Left lung (tissue), 4 donors: ENCODE measurements at regions not wholly inside any gene's neighbourhood (a gene's known extent, or its start where the extent isn't known, plus 50 kb on each side); places are given as distances from the start of the nearest gene placed in this dataset.
"Not testable (repeated sequence)": the region's sequence is repeated elsewhere in the genome, so short reads cannot be mapped to it uniquely, and the experiment has no call there.

ENCODE experiments used
- ATAC-seq: fragments of 200-7000 bp; cut with Tn5 transposase; one replicate; pipeline ENCODE4 v1.9.1; 2020; ENCODE audit warnings: moderate library complexity
- DNase-seq, 4 donors: peaks; one replicate each; pipeline ENCODE4 v3.0.0-alpha.2; 2013 to 2020
- H3K27ac ChIP-seq, 2 donors: fragments of 200-600 bp; sonication (generic) in 1 of 2; one replicate each; pipeline versions ENCODE4 v1.5.0 to v1.8.0; 2020 to 2021
- H3K27me3 ChIP-seq, 2 donors: fragments of 200-600 bp; sonication (generic) in 1 of 2; one replicate each; pipeline versions ENCODE4 v1.5.0 to v1.8.0; 2020 to 2021
- H3K36me3 ChIP-seq, 2 donors: fragments of 200-600 bp; sonication (generic) in 1 of 2; one replicate each; pipeline versions ENCODE4 v1.5.0 to v1.8.0; 2020 to 2021
- H3K4me1 ChIP-seq, 2 donors: fragments of 200-600 bp; one replicate each; pipeline ENCODE4 v1.8.0; 2021
- H3K4me3 ChIP-seq, 2 donors: fragments of 200-600 bp; sonication (generic) in 1 of 2; one replicate each; pipeline versions ENCODE4 v1.5.0 to v1.8.0; 2020 to 2021; ENCODE audit warnings: mild to moderate bottlenecking in 1 of 2
- H3K9me3 ChIP-seq, 2 donors: fragments of 200-600 bp; sonication (generic) in 1 of 2; one replicate each; pipeline versions ENCODE4 v1.5.0 to v1.8.0; 2020 to 2021
- intact Hi-C, 2 donors: fragments of 100-400 bp; cut with DNase I; formaldehyde crosslinking; loops; one replicate each; pipeline versions ENCODE4 v1.11.2 to v1.14.2; 2022
- TF ChIP-seq, protein P1 (sequence below), 2 donors: fragments of 200-600 bp; sonication (generic) in 1 of 2; IDR thresholded peaks; one replicate each; pipeline versions ENCODE4 v1.5.0 to v1.8.0; 2021; ENCODE audit warnings: antibody characterized with exemption in 2 of 2
- donor health status: DM: no; HTN: yes; CAD: no.
- donor health status: DM: no; HTN: no; CAD: no.

GRCh38 chr6:85047818-85048217 lies 283.4 kb upstream of the TBX18 start:
- DNase-seq = no peak
- H3K4me1 ChIP-seq = no peaks in the 10 kb centered on the region
- intact Hi-C loops = no loop called here

GRCh38 chr6:85045767-85046166 lies 281.4 kb upstream of the TBX18 start:
- ATAC-seq, H3K27me3 ChIP-seq, H3K27ac ChIP-seq, H3K36me3 ChIP-seq, H3K4me1 ChIP-seq, H3K9me3 ChIP-seq, DNase-seq, intact Hi-C loops, H3K4me3 ChIP-seq: not testable (repeated sequence)

More at GRCh38 chr6:85047818-85048217, 283.4 kb upstream of the TBX18 start:
- Histone ChIP-seq H3K27me3 (no peaks in the 10 kb centered on the region), H3K36me3 (no peaks in the 10 kb centered on the region), H3K27ac (no peak overlapping the region), H3K9me3 (no peaks in the 10 kb centered on the region), H3K4me3 (no peak overlapping the region)
- TF ChIP-seq, protein P1, sequence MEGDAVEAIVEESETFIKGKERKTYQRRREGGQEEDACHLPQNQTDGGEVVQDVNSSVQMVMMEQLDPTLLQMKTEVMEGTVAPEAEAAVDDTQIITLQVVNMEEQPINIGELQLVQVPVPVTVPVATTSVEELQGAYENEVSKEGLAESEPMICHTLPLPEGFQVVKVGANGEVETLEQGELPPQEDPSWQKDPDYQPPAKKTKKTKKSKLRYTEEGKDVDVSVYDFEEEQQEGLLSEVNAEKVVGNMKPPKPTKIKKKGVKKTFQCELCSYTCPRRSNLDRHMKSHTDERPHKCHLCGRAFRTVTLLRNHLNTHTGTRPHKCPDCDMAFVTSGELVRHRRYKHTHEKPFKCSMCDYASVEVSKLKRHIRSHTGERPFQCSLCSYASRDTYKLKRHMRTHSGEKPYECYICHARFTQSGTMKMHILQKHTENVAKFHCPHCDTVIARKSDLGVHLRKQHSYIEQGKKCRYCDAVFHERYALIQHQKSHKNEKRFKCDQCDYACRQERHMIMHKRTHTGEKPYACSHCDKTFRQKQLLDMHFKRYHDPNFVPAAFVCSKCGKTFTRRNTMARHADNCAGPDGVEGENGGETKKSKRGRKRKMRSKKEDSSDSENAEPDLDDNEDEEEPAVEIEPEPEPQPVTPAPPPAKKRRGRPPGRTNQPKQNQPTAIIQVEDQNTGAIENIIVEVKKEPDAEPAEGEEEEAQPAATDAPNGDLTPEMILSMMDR (IDR thresholded peaks at IDR 0.05) = no peak
- no peak for ATAC-seq

DNA sequence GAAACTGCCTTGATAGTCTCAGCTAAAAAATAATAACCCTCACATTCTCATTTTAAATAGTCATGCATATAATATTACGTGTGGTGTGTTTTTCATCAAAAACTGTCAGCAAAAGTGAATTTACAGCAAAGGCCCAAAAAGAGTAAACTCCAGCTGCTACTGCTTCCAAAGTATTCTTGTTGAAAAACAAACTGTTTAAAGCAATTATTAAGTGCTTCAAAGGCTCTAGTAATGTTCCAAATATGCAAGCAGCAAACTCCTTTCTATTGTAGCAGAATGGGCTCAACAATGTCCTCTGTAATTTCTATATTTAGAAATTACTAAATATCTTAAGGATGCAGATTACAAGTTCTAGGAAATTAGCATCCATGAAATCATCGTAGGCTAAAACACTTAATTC lies 280.0 kb upstream of the TBX18 start:
- no peak overlapping the region for H3K27ac ChIP-seq
- TF ChIP-seq, protein P1 (IDR thresholded peaks at IDR 0.05) = no peak
- intact Hi-C loops = no loop called here
- H3K27me3 ChIP-seq = no peaks in the 10 kb centered on the region
- no peaks in the 10 kb centered on the region for H3K4me1 ChIP-seq
- DNase-seq = no peak
- no peaks in the 10 kb centered on the region for H3K9me3 ChIP-seq
- no peak overlapping the region for H3K4me3 ChIP-seq
- H3K36me3 ChIP-seq = no peaks in the 10 kb centered on the region
- no peak for ATAC-seq

DNA sequence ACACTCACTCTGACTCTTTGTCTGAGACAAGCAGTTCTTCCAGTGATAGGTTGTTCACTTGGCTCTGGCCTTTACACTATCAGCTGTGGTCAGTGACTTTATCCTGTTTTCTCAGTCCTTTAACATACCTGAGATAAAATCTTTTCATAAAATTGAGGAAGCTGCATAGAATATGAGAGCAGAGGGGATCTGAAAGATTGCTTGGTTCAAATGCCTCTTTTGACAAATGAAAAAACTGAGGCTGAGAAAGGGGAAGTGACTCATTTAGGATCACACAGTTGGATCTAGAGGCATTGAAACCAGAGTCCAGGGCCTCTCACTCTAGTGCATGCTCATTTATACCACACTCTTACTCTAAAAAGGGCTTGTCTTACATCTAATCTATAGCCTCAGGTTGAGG lies 277.0 kb upstream of the TBX18 start:
- intact Hi-C loops = no loop called here

GRCh38 chr6:85037221-85037620 lies 272.8 kb upstream of the TBX18 start:
- intact Hi-C loops = no loop called here
- TF ChIP-seq, protein P1 (IDR thresholded peaks at IDR 0.05) = no peak
- Histone ChIP-seq H3K27me3 (no peaks in the 10 kb centered on the region), H3K9me3 (peaks cover 0 to 25% of the 10 kb centered on the region in 2 donors), H3K4me1 (no peaks in the 10 kb centered on the region), H3K27ac (no peak overlapping the region), H3K36me3 (no peaks in the 10 kb centered on the region), H3K4me3 (no peak overlapping the region)
- no peak for DNase-seq
- no peak for ATAC-seq

More for the DNA sequence above, 277.0 kb upstream of the TBX18 start:
- Histone ChIP-seq H3K4me1 (no peaks in the 10 kb centered on the region), H3K36me3 (no peaks in the 10 kb centered on the region), H3K9me3 (no peaks in the 10 kb centered on the region), H3K4me3 (no peak overlapping the region), H3K27me3 (no peaks in the 10 kb centered on the region), H3K27ac (no peak overlapping the region)
- ATAC-seq (no peak), DNase-seq (no peak)
- TF ChIP-seq, protein P1 (IDR thresholded peaks at IDR 0.05) = no peak

GRCh38 chr6:85035766-85036165 lies 271.4 kb upstream of the TBX18 start:
- H3K36me3 ChIP-seq = no peaks in the 10 kb centered on the region
- ATAC-seq (no peak), DNase-seq (no peak)
- H3K9me3 ChIP-seq = peaks cover 0 to 33% of the 10 kb centered on the region in 2 donors
- H3K27ac ChIP-seq = no peak overlapping the region
- no peaks in the 10 kb centered on the region for H3K4me1 ChIP-seq
- TF ChIP-seq, protein P1 (IDR thresholded peaks at IDR 0.05) = no peak
- intact Hi-C loops = no loop called here
- no peak overlapping the region for H3K4me3 ChIP-seq
- no peaks in the 10 kb centered on the region for H3K27me3 ChIP-seq
